GM12891 (cell line): ENCODE measurements at regions not wholly inside any gene's neighbourhood (a gene's known extent, or its start where the extent isn't known, plus 50 kb on each side); places are given as distances from the start of the nearest gene placed in this dataset.

Source experiments
- PAX5 ChIP-seq: IDR thresholded peaks from 2 replicates; pipeline ENCODE4 v1.6.1; 2011; ENCODE audit warnings: low read length, moderate library complexity, mild to moderate bottlenecking; ENCODE audit not compliant: insufficient read depth, severe bottlenecking
- POLR2A ChIP-seq: IDR thresholded peaks from 2 replicates; pipeline ENCODE4 v1.6.1; 2011; ENCODE audit warnings: low read depth, low read length, control low read depth
- POLR2AphosphoS5 ChIP-seq: IDR thresholded peaks from 2 replicates; pipeline ENCODE4 v1.6.1; 2011; ENCODE audit warnings: low read depth, low read length, control low read depth
- SPI1 ChIP-seq: IDR thresholded peaks from 2 replicates; pipeline ENCODE4 v1.6.1; 2011; ENCODE audit warnings: low read depth, low read length, control low read depth
- TAF1 ChIP-seq: IDR thresholded peaks from 2 replicates; pipeline ENCODE4 v1.6.1; 2011; ENCODE audit warnings: low read depth, low read length, control low read depth

DNA sequence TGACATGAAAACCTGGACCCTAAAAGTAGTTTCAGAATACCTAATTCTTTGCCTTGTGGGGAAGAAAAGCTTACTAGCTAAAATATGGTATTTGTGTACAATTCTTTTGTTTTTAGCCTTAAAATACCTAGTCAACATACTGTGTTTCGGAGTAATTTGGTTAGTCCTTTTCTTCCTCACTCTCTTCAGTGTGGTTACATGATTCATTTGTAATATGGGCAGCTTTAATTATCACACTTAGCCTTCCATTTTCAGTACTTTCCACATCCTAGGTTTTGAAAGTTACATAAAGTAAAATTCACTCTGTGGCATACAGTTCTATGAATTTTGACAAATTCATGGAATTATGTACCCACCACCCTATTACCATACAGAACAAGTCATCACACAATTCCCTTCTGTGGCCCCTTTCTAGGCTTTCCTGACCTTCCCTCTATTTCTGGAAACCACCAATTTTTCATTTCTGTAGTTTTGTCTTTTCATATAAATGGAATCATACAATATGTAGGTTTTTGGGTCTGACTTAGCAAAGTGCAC lies 96.2 kb downstream of the EMX2 start:
- TF ChIP-seq POLR2A (no peak), POLR2AphosphoS5 (no peak), TAF1 (no peak), SPI1 (no peak), PAX5 (no peak)
